PC-9 (cell line): ENCODE measurements at regions not wholly inside any gene's neighbourhood (a gene's known extent, or its start where the extent isn't known, plus 50 kb on each side); places are given as distances from the start of the nearest gene placed in this dataset.

Source experiments
- CTCF ChIP-seq: fragments of 200-600 bp; sonication (generic); conservative IDR thresholded peaks from 2 replicates; pipeline ENCODE4 v1.6.1; 2017; ENCODE audit warnings: mixed run types, antibody characterized with exemption, mild to moderate bottlenecking, moderate library complexity
- EZH2 ChIP-seq: fragments of 200-600 bp; sonication (generic); IDR thresholded peaks from 2 replicates; pipeline ENCODE4 v1.8.0; 2017; ENCODE audit warnings: antibody characterized with exemption, low read depth

- TF ChIP-seq CTCF (no peak), EZH2 (no peak)
Observed at GRCh38 chr17:72494566-72494965, 373.7 kb downstream of the SOX9 start.
